HG02885 (cell line): ENCODE measurements at regions not wholly inside any gene's neighbourhood (a gene's known extent, or its start where the extent isn't known, plus 50 kb on each side); places are given as distances from the start of the nearest gene placed in this dataset.
"Not testable (repeated sequence)": the region's sequence is repeated elsewhere in the genome, so short reads cannot be mapped to it uniquely, and the experiment has no call there.

Source experiments
- ATAC-seq: cut with Tn5 transposase; IDR thresholded peaks from one replicate; pipeline ENCODE4 v1.9.1; 2021; ENCODE audit warnings: mild to moderate bottlenecking; ENCODE audit not compliant: unreplicated experiment, poor library complexity

GRCh38 chr20:39968495-39968894 is 720.5 kb downstream of the MAFB start:
- no peak for ATAC-seq

GRCh38 chr20:39967806-39968205 is 721.2 kb downstream of the MAFB start:
- ATAC-seq = no peak

- no peak for ATAC-seq
These were observed 727.3 kb downstream of the MAFB start for GRCh38 chr20:39961637-39962244.

- no peak for ATAC-seq
These were observed 728.3 kb downstream of the MAFB start for GRCh38 chr20:39960522-39961428.

- ATAC-seq = not testable (repeated sequence)
These were observed 731.1 kb downstream of the MAFB start for GRCh38 chr20:39957911-39958310.

- no peak for ATAC-seq
These were observed 734.4 kb downstream of the MAFB start for GRCh38 chr20:39954621-39955020.

- ATAC-seq = no peak
These were observed 742.1 kb downstream of the MAFB start for GRCh38 chr20:39946931-39947330.

- no peak for ATAC-seq
These were observed 742.8 kb downstream of the MAFB start for GRCh38 chr20:39946053-39946810.

GRCh38 chr20:39944861-39945260 is 744.2 kb downstream of the MAFB start:
- no peak for ATAC-seq

GRCh38 chr20:39943336-39943735 is 745.7 kb downstream of the MAFB start:
- ATAC-seq = no peak

GRCh38 chr20:39941245-39941644 is 747.8 kb downstream of the MAFB start:
- ATAC-seq = no peak

- no peak for ATAC-seq
These were observed 749.7 kb downstream of the MAFB start for GRCh38 chr20:39939241-39939865.

- no peak for ATAC-seq
These were observed 752.6 kb downstream of the MAFB start for GRCh38 chr20:39936401-39936800.

GRCh38 chr20:39935901-39936300 is 753.1 kb downstream of the MAFB start:
- no peak for ATAC-seq

GRCh38 chr20:39916236-39916765 is 772.7 kb downstream of the MAFB start:
- no peak for ATAC-seq

- ATAC-seq = no peak
These were observed 775.8 kb downstream of the MAFB start for GRCh38 chr20:39913274-39913673.

GRCh38 chr20:39911497-39911896 is 777.5 kb downstream of the MAFB start:
- no peak for ATAC-seq

GRCh38 chr20:39910536-39910935 is 778.5 kb downstream of the MAFB start:
- ATAC-seq = no peak

- ATAC-seq = no peak
These were observed 779.6 kb downstream of the MAFB start for GRCh38 chr20:39909447-39909846.

- ATAC-seq = no peak
These were observed 784.4 kb downstream of the MAFB start for GRCh38 chr20:39904476-39905112.
